OCI-LY1 (cell line): ENCODE measurements at regions not wholly inside any gene's neighbourhood (a gene's known extent, or its start where the extent isn't known, plus 50 kb on each side); places are given as distances from the start of the nearest gene placed in this dataset.

ENCODE experiments used
- H2AFZ ChIP-seq: fragments of 200-600 bp; sonication (generic), shearing (Covaris generic); 2 replicates; pipeline ENCODE4 v1.6.0; 2014; ENCODE audit warnings: antibody characterized with exemption, mild to moderate bottlenecking, low read length
- H3F3A ChIP-seq: fragments of 200-600 bp; sonication (generic), shearing (Covaris generic); 2 replicates; pipeline ENCODE4 v1.6.0; 2014; ENCODE audit warnings: mild to moderate bottlenecking, antibody characterized with exemption, low read length, moderate library complexity; ENCODE audit not compliant: insufficient read depth
- H3K27ac ChIP-seq: fragments of 200-600 bp; sonication (generic); 2 replicates; pipeline ENCODE4 v1.5.1; 2014; ENCODE audit warnings: low read length, mixed run types, mild to moderate bottlenecking, low read depth; ENCODE audit not compliant: poor library complexity, severe bottlenecking
- H3K27me3 ChIP-seq: fragments of 200-600 bp; sonication (generic); 2 replicates; pipeline ENCODE4 v1.6.0; 2014; ENCODE audit warnings: antibody characterized with exemption, mild to moderate bottlenecking, low read length, moderate library complexity; ENCODE audit not compliant: insufficient read depth
- H3K36me3 ChIP-seq: fragments of 200-600 bp; sonication (generic); 2 replicates; pipeline ENCODE4 v1.6.1; 2014; ENCODE audit warnings: mild to moderate bottlenecking, antibody characterized with exemption, low read length, moderate library complexity, mixed read lengths; ENCODE audit not compliant: insufficient read depth
- H3K4me1 ChIP-seq: fragments of 200-600 bp; sonication (generic); 2 replicates; pipeline ENCODE4 v1.5.1; 2014; ENCODE audit warnings: mild to moderate bottlenecking, low read length, moderate library complexity; ENCODE audit not compliant: insufficient read depth, severe bottlenecking
- H3K4me2 ChIP-seq: fragments of 200-600 bp; sonication (generic), shearing (Covaris generic); 2 replicates; pipeline ENCODE4 v1.6.1; 2014; ENCODE audit warnings: low read length
- H3K4me3 ChIP-seq: fragments of 200-600 bp; sonication (generic); 2 replicates; pipeline ENCODE4 v1.5.1; 2014; ENCODE audit warnings: low read length, low read depth, mild to moderate bottlenecking, mixed read lengths; ENCODE audit not compliant: poor library complexity, severe bottlenecking
- H3K79me2 ChIP-seq: fragments of 200-600 bp; shearing (Covaris generic); 2 replicates; pipeline ENCODE4 v1.6.1; 2016; ENCODE audit warnings: mixed run types, low read length, mixed read lengths; ENCODE audit not compliant: insufficient read depth
- H3K9ac ChIP-seq: fragments of 200-600 bp; sonication (generic), shearing (Covaris generic); 2 replicates; pipeline ENCODE4 v1.6.1; 2014; ENCODE audit warnings: mild to moderate bottlenecking, low read length, mixed read lengths
- H3K9me2 ChIP-seq: fragments of 200-600 bp; sonication (generic), shearing (Covaris generic); 2 replicates; pipeline ENCODE4 v1.6.1; 2014; ENCODE audit warnings: low read depth, mild to moderate bottlenecking, low read length, mixed read lengths
- H3K9me3 ChIP-seq: fragments of 200-600 bp; shearing (Covaris generic); 2 replicates; pipeline ENCODE4 v1.6.1; 2014; ENCODE audit warnings: low read length, mixed read lengths
- H4K20me1 ChIP-seq: fragments of 200-600 bp; sonication (generic), shearing (Covaris generic); 2 replicates; pipeline ENCODE4 v1.6.0; 2016; ENCODE audit warnings: mild to moderate bottlenecking, low read length; ENCODE audit not compliant: insufficient read depth
- EZH2 ChIP-seq: fragments of 200-600 bp; sonication (generic), shearing (Covaris generic); IDR thresholded peaks from 2 replicates; pipeline ENCODE4 v1.8.0; 2017; ENCODE audit warnings: borderline replicate concordance, mixed run types, mild to moderate bottlenecking, antibody characterized with exemption, low read length, moderate library complexity, mixed read lengths
- TF ChIP-seq, protein P1 (sequence below): fragments of 200-600 bp; sonication (generic), shearing (Covaris generic); IDR thresholded peaks from 2 replicates; pipeline ENCODE4 v1.5.1; 2017; ENCODE audit warnings: mild to moderate bottlenecking, antibody characterized with exemption, low read length, moderate library complexity, mixed read lengths

- Histone ChIP-seq H3K9me2 (no peaks in the 10 kb centered on the region), H3K9me3 (no peaks in the 10 kb centered on the region), H4K20me1 (no peaks in the 10 kb centered on the region), H3K4me1 (no peaks in the 10 kb centered on the region), H3K79me2 (no peaks in the 10 kb centered on the region), H3K27me3 (no peaks in the 10 kb centered on the region), H3K27ac (no peak overlapping the region), H3K4me3 (no peak overlapping the region), H3K9ac (no peak overlapping the region), H2AFZ (no peak overlapping the region), H3F3A (no peaks in the 10 kb centered on the region), H3K4me2 (no peak overlapping the region), H3K36me3 (no peaks in the 10 kb centered on the region)
- no peak for TF ChIP-seq EZH2
- TF ChIP-seq, protein P1, sequence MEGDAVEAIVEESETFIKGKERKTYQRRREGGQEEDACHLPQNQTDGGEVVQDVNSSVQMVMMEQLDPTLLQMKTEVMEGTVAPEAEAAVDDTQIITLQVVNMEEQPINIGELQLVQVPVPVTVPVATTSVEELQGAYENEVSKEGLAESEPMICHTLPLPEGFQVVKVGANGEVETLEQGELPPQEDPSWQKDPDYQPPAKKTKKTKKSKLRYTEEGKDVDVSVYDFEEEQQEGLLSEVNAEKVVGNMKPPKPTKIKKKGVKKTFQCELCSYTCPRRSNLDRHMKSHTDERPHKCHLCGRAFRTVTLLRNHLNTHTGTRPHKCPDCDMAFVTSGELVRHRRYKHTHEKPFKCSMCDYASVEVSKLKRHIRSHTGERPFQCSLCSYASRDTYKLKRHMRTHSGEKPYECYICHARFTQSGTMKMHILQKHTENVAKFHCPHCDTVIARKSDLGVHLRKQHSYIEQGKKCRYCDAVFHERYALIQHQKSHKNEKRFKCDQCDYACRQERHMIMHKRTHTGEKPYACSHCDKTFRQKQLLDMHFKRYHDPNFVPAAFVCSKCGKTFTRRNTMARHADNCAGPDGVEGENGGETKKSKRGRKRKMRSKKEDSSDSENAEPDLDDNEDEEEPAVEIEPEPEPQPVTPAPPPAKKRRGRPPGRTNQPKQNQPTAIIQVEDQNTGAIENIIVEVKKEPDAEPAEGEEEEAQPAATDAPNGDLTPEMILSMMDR = no peak
Observed at GRCh38 chr11:27857014-27857413, 156.8 kb upstream of the BDNF start.

DNA sequence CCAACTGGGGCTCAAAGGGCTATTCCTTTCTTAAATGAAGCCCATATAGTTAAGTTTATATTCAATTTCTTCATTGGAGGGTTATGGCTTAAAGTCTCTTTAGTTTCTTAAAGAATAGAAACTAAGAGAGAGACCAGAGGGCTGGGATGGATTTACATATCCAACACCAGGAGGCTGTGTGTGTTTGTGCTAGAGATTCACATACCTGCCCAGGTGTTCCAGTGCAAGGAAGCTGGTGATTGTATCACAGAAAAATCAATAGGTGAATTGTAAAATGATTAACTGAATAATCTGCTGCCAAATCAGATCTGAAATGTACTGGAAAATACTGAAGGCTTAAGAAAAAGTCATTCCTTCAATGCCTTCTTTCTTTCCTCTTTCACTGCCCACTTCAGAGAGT is 148.2 kb upstream of the BDNF start:
- H3K79me2 ChIP-seq = no peaks in the 10 kb centered on the region
- no peaks in the 10 kb centered on the region for H3K27me3 ChIP-seq
- H2AFZ ChIP-seq = no peak overlapping the region
- no peaks in the 10 kb centered on the region for H4K20me1 ChIP-seq
- TF ChIP-seq, protein P1 = no peak
- no peak for TF ChIP-seq EZH2
- no peak overlapping the region for H3K27ac ChIP-seq
- H3K36me3 ChIP-seq = no peaks in the 10 kb centered on the region
- H3K9ac ChIP-seq = no peak overlapping the region
- H3F3A ChIP-seq = no peaks in the 10 kb centered on the region
- no peaks in the 10 kb centered on the region for H3K4me1 ChIP-seq
- no peaks in the 10 kb centered on the region for H3K9me2 ChIP-seq
- no peak overlapping the region for H3K4me2 ChIP-seq
- no peak overlapping the region for H3K4me3 ChIP-seq
- H3K9me3 ChIP-seq = no peaks in the 10 kb centered on the region

GRCh38 chr11:27847496-27847895 is 147.2 kb upstream of the BDNF start:
- no peak overlapping the region for H3K27ac ChIP-seq
- TF ChIP-seq, protein P1 = no peak
- TF ChIP-seq EZH2 = no peak
- no peak overlapping the region for H3K4me3 ChIP-seq
- H3K79me2 ChIP-seq = no peaks in the 10 kb centered on the region
- H3K9me3 ChIP-seq = no peaks in the 10 kb centered on the region
- no peaks in the 10 kb centered on the region for H3F3A ChIP-seq
- no peaks in the 10 kb centered on the region for H3K27me3 ChIP-seq
- H3K36me3 ChIP-seq = no peaks in the 10 kb centered on the region
- no peaks in the 10 kb centered on the region for H3K9me2 ChIP-seq
- no peaks in the 10 kb centered on the region for H3K4me1 ChIP-seq
- no peaks in the 10 kb centered on the region for H4K20me1 ChIP-seq
- no peak overlapping the region for H3K9ac ChIP-seq
- H3K4me2 ChIP-seq = no peak overlapping the region
- no peak overlapping the region for H2AFZ ChIP-seq
